Endothelial cell of umbilical vein (primary cell): ENCODE measurements at regions not wholly inside any gene's neighbourhood (a gene's known extent, or its start where the extent isn't known, plus 50 kb on each side); places are given as distances from the start of the nearest gene placed in this dataset.

Source experiments
- BruUV-seq: library from RNA; stranded (reverse); fragments of 400-500 nt; replicated peaks from 2 replicates; lab custom pipeline; 2021; lab: Mats Ljungman, UMichigan
- CTCF ChIA-PET: fragments of 300-600, 350-600 bp; sonication (Branson Sonifier 250); formaldehyde crosslinking; loops from one replicate; lab custom pipeline; 2021; ENCODE audit warnings: antibody characterized with exemption, inconsistent platforms; lab: Charles Lee
- POLR2A ChIA-PET: fragments of 300-600, 350-600 bp; sonication (Branson Sonifier 250); formaldehyde crosslinking; loops from one replicate; lab custom pipeline; 2021; ENCODE audit warnings: antibody characterized with exemption, inconsistent platforms; lab: Charles Lee
- DNase-seq: peaks from one replicate; pipeline ENCODE4 v3.0.0-alpha.2; 2011; ENCODE audit warnings: low read depth, low spot score
- FAIRE-seq: peaks from 2 replicates; lab custom pipeline; 2011; peaks lifted over from hg19 to GRCh38; lab: Jason Lieb, UNC
- H2AFZ ChIP-seq: 2 replicates; pipeline ENCODE4 v1.6.0; 2012; ENCODE audit warnings: low read depth, low read length, control low read depth, inconsistent platforms
- H3K27ac ChIP-seq: 2 replicates; pipeline ENCODE4 v1.5.1; 2011; ENCODE audit warnings: low read depth, mild to moderate bottlenecking, control low read depth, low read length, moderate library complexity; ENCODE audit not compliant: insufficient read depth
- H3K27me3 ChIP-seq, 2 experiments: 2 replicates each; pipeline versions ENCODE4 v1.6.0 to v1.6.1; 2011; ENCODE audit warnings: low read length in 2 of 2, mixed read lengths in 1 of 2; ENCODE audit not compliant: control insufficient read depth in 2 of 2, insufficient read depth in 2 of 2
- H3K36me3 ChIP-seq, 2 experiments: 2 replicates in 1 of 2; 3 replicates in 1 of 2; pipeline ENCODE4 v1.5.1; 2011; ENCODE audit warnings: low read length in 2 of 2, mild to moderate bottlenecking in 1 of 2, moderate library complexity in 1 of 2; ENCODE audit not compliant: control insufficient read depth in 2 of 2, insufficient read depth in 2 of 2; ENCODE audit errors: extremely low read depth in 1 of 2
- H3K4me1 ChIP-seq: 3 replicates; pipeline ENCODE4 v1.5.1; 2011; ENCODE audit warnings: mild to moderate bottlenecking, low read length; ENCODE audit not compliant: control insufficient read depth, insufficient read depth; ENCODE audit errors: extremely low read depth
- H3K4me2 ChIP-seq: 2 replicates; pipeline ENCODE4 v1.6.1; 2011; ENCODE audit warnings: low read length, control low read depth, mixed read lengths; ENCODE audit not compliant: insufficient read depth
- H3K4me3 ChIP-seq, 3 experiments: fragments of 200-600 bp in 1 of 3; sonication (generic), shearing (Covaris generic) in 1 of 3; replicated peaks in 1 of 3; 2 replicates each; pipeline ENCODE4 v1.5.1; 2011 to 2016; ENCODE audit warnings: control low read depth in 3 of 3, low read length in 3 of 3, mild to moderate bottlenecking in 2 of 3, inconsistent platforms in 1 of 3, low read depth in 1 of 3, moderate library complexity in 1 of 3; ENCODE audit not compliant: insufficient read depth in 1 of 3
- H3K79me2 ChIP-seq: 2 replicates; pipeline ENCODE4 v1.6.0; 2012; ENCODE audit warnings: low read length, inconsistent platforms; ENCODE audit not compliant: control insufficient read depth, insufficient read depth
- H3K9ac ChIP-seq: replicated peaks from 2 replicates; pipeline ENCODE3; 2011; ENCODE audit warnings: low read length, control low read depth; ENCODE audit not compliant: insufficient read depth; ENCODE audit errors: extremely low read depth
- H3K9me1 ChIP-seq: replicated peaks from 3 replicates; pipeline ENCODE4 v1.6.0; 2011; ENCODE audit warnings: mild to moderate bottlenecking, low read length; ENCODE audit not compliant: control insufficient read depth, insufficient read depth; ENCODE audit errors: extremely low read depth
- H3K9me3 ChIP-seq: replicated peaks from 2 replicates; pipeline ENCODE4 v1.5.1; 2012; ENCODE audit warnings: low read length, inconsistent platforms; ENCODE audit not compliant: control insufficient read depth, insufficient read depth
- H4K20me1 ChIP-seq: replicated peaks from 2 replicates; pipeline ENCODE3; 2011; ENCODE audit warnings: mild to moderate bottlenecking, low read length; ENCODE audit not compliant: control insufficient read depth, insufficient read depth; ENCODE audit errors: extremely low read depth
- CTCF ChIP-seq, 2 donors: IDR thresholded peaks; 1 replicate in 1 of 2; 2 replicates in 1 of 2; pipeline ENCODE4 v1.5.1; 2011; ENCODE audit warnings: low read length in 2 of 2, mild to moderate bottlenecking in 2 of 2, moderate library complexity in 2 of 2, control low read depth in 1 of 2, inconsistent platforms in 1 of 2, low read depth in 1 of 2; ENCODE audit not compliant: insufficient read depth in 1 of 2; ENCODE audit errors: extremely low read depth in 1 of 2
- EZH2 ChIP-seq: IDR thresholded peaks from 2 replicates; pipeline ENCODE4 v1.6.1; 2012; ENCODE audit warnings: borderline replicate concordance, low read depth, mild to moderate bottlenecking, moderate library complexity, low read length, inconsistent platforms; ENCODE audit not compliant: severe bottlenecking
- FOS ChIP-seq: IDR thresholded peaks from 2 replicates; pipeline ENCODE4 v1.6.1; 2011; ENCODE audit warnings: mild to moderate bottlenecking, low read length, moderate library complexity, borderline replicate concordance; ENCODE audit not compliant: insufficient read depth
- GATA2 ChIP-seq: IDR thresholded peaks from 2 replicates; pipeline ENCODE4 v1.7.0; 2011; ENCODE audit warnings: low read depth, mild to moderate bottlenecking, moderate library complexity, mixed read lengths, low read length; ENCODE audit not compliant: insufficient read length, insufficient read depth
- JUN ChIP-seq: IDR thresholded peaks from 2 replicates; pipeline ENCODE4 v1.6.1; 2011; ENCODE audit warnings: borderline replicate concordance, low read depth; ENCODE audit not compliant: insufficient read length, insufficient read depth
- MAX ChIP-seq: IDR thresholded peaks from 2 replicates; pipeline ENCODE4 v1.6.1; 2011; ENCODE audit not compliant: insufficient read depth, insufficient read length
- MYC ChIP-seq: IDR thresholded peaks from one replicate; pipeline ENCODE4 v1.6.1; 2011; ENCODE audit warnings: mild to moderate bottlenecking, low read depth, low read length
- POLR2A ChIP-seq: IDR thresholded peaks from 2 replicates; pipeline ENCODE4 v1.6.1; 2012; ENCODE audit warnings: low read depth, mild to moderate bottlenecking, control low read depth, low read length
- POLR2AphosphoS5 ChIP-seq: IDR thresholded peaks from 2 replicates; pipeline ENCODE4 v1.6.1; 2012; ENCODE audit warnings: low read depth, mild to moderate bottlenecking, control low read depth, low read length, moderate library complexity; ENCODE audit not compliant: insufficient read depth
- dilution Hi-C: fragments of 300-500 bp; cut with MboI; formaldehyde crosslinking; loops from one replicate; pipeline ENCODE4 v1.15.0; 2019; ENCODE audit warnings: low sequenced_read_pairs; ENCODE audit not compliant: extremely low pct_ligation_motif_present
- intact Hi-C: fragments of 100-400 bp; cut with micrococcal nuclease; formaldehyde crosslinking; loops from one replicate; pipeline ENCODE4 v1.10.0; 2022

GRCh38 chr10:119996944-119997343 is 104.4 kb downstream of the SEC23IP start:
- Histone ChIP-seq H3K9me3 (no peaks in the 10 kb centered on the region), H3K4me1 (no peaks in the 10 kb centered on the region), H3K4me3 (no peak overlapping the region), H3K4me2 (no peak overlapping the region), H4K20me1 (no peaks in the 10 kb centered on the region), H3K27me3 (no peaks in the 10 kb centered on the region), H3K36me3 (no peaks in the 10 kb centered on the region), H3K9me1 (no peaks in the 10 kb centered on the region), H3K9ac (no peak overlapping the region), H3K27ac (no peak overlapping the region), H3K79me2 (no peaks in the 10 kb centered on the region), H2AFZ (no peak overlapping the region)
- intact Hi-C loops (no loop called here), dilution Hi-C loops (no loop called here)
- ChIA-PET CTCF (no interaction called here), POLR2A (no interaction called here)
- FAIRE-seq: no peak
- no peak for DNase-seq
- no TSS peak for BruUV-seq
- TF ChIP-seq MAX: no peak
- no peak for TF ChIP-seq GATA2
- TF ChIP-seq CTCF (IDR thresholded peaks at IDR 0.05; ENCODE audit: extremely low read depth in 1 of 2, insufficient read depth in 1 of 2, low read depth in 1 of 2, low read length in 2 of 2): no peak
- TF ChIP-seq MYC: no peak
- TF ChIP-seq JUN: no peak
- TF ChIP-seq POLR2A: no peak
- no peak for TF ChIP-seq POLR2AphosphoS5

- ChIA-PET POLR2A (no interaction called here), CTCF (no interaction called here)
- FAIRE-seq: no peak
- Histone ChIP-seq H3K27me3 (no peaks in the 10 kb centered on the region), H3K36me3 (no peaks in the 10 kb centered on the region), H2AFZ (no peak overlapping the region), H3K9me1 (no peaks in the 10 kb centered on the region), H3K79me2 (no peaks in the 10 kb centered on the region), H3K4me1 (no peaks in the 10 kb centered on the region), H3K4me2 (no peak overlapping the region), H3K9ac (no peak overlapping the region), H3K4me3 (no peak overlapping the region), H3K27ac (no peak overlapping the region), H4K20me1 (no peaks in the 10 kb centered on the region), H3K9me3 (no peaks in the 10 kb centered on the region)
- dilution Hi-C loops (no loop called here), intact Hi-C loops (no loop called here)
- DNase-seq: no peak
- TF ChIP-seq EZH2 (no peak), FOS (no peak), MYC (no peak), POLR2A (no peak), POLR2AphosphoS5 (no peak)
- BruUV-seq: no TSS peak
Observed at GRCh38 chr10:119997429-119997828, 104.9 kb downstream of the SEC23IP start.
